H1 (cell line): ENCODE measurements at regions not wholly inside any gene's neighbourhood (a gene's known extent, or its start where the extent isn't known, plus 50 kb on each side); places are given as distances from the start of the nearest gene placed in this dataset.

Experiments used
- CTCF ChIA-PET: fragments of 300-600 bp; sonication (Branson Sonifier 250); formaldehyde crosslinking; loops from one replicate; lab custom pipeline; 2021; ENCODE audit not compliant: partially characterized antibody; lab: Charles Lee
- POLR2A ChIA-PET: fragments of 300-600 bp; sonication (Branson Sonifier 250); formaldehyde crosslinking; loops from one replicate; lab custom pipeline; 2021; ENCODE audit warnings: inconsistent platforms; ENCODE audit not compliant: partially characterized antibody; lab: Charles Lee
- DNase-seq, 2 experiments: peaks; one replicate each; pipeline versions ENCODE4 v3.0.0 to v3.0.0-alpha.2; 2010 to 2022; ENCODE audit warnings: low spot score in 2 of 2, low read depth in 1 of 2, mixed read lengths in 1 of 2
- FAIRE-seq: peaks from 2 replicates; lab custom pipeline; 2011; peaks lifted over from hg19 to GRCh38; lab: Jason Lieb, UNC
- H2AFZ ChIP-seq: 2 replicates; pipeline ENCODE4 v1.8.1; 2012; ENCODE audit warnings: low read length, inconsistent platforms
- H2AK5ac ChIP-seq: 2 replicates; pipeline ENCODE4 v1.6.1; 2013; ENCODE audit warnings: low read depth, low read length
- H2BK120ac ChIP-seq: replicated peaks from 2 replicates; pipeline ENCODE3; 2013; ENCODE audit warnings: low read depth, low read length, inconsistent platforms
- H2BK12ac ChIP-seq: 2 replicates; pipeline ENCODE4 v1.6.1; 2013; ENCODE audit warnings: low read depth, low read length
- H2BK15ac ChIP-seq: 2 replicates; pipeline ENCODE4 v1.6.1; 2013; ENCODE audit warnings: low read length
- H2BK20ac ChIP-seq: 2 replicates; pipeline ENCODE4 v1.6.1; 2013; ENCODE audit warnings: low read length
- H2BK5ac ChIP-seq: 2 replicates; pipeline ENCODE4 v1.6.1; 2013; ENCODE audit warnings: low read depth, low read length
- H3K14ac ChIP-seq: 2 replicates; pipeline ENCODE4 v1.6.1; 2013; ENCODE audit warnings: inconsistent platforms; ENCODE audit not compliant: insufficient read length
- H3K18ac ChIP-seq: 2 replicates; pipeline ENCODE4 v1.6.1; 2013; ENCODE audit warnings: low read length; ENCODE audit errors: extremely low read depth
- H3K23ac ChIP-seq: 2 replicates; pipeline ENCODE4 v1.6.1; 2013; ENCODE audit warnings: inconsistent platforms; ENCODE audit not compliant: insufficient read length
- H3K23me2 ChIP-seq: 2 replicates; pipeline ENCODE4 v1.6.1; 2013; ENCODE audit warnings: low read depth, low read length
- H3K27ac ChIP-seq: 2 replicates; pipeline ENCODE4 v1.6.1; 2011; ENCODE audit warnings: low read depth, low read length, inconsistent platforms
- H3K27me3 ChIP-seq, 4 experiments: replicated peaks in 1 of 4; 1 replicate in 1 of 4; 2 replicates in 3 of 4; pipeline versions ENCODE4 v1.6.1 to v1.8.1; 2011 to 2013; ENCODE audit warnings: low read length in 3 of 4, mild to moderate bottlenecking in 3 of 4, inconsistent platforms in 2 of 4, mixed read lengths in 2 of 4, moderate library complexity in 1 of 4; ENCODE audit not compliant: control insufficient read depth in 3 of 4, insufficient read depth in 3 of 4; ENCODE audit errors: extremely low read depth in 1 of 4
- H3K36me3 ChIP-seq, 4 experiments: 2 replicates each; pipeline versions ENCODE4 v1.6.1 to v1.8.1; 2011 to 2013; ENCODE audit warnings: mild to moderate bottlenecking in 4 of 4, low read length in 3 of 4, moderate library complexity in 2 of 4, control low read depth in 1 of 4, inconsistent platforms in 1 of 4; ENCODE audit not compliant: insufficient read depth in 4 of 4, control insufficient read depth in 2 of 4
- H3K4ac ChIP-seq: replicated peaks from 2 replicates; pipeline ENCODE3; 2013; ENCODE audit warnings: low read length, low read depth, mixed read lengths, inconsistent platforms; ENCODE audit not compliant: insufficient read length
- H3K4me1 ChIP-seq, 4 experiments: replicated peaks in 1 of 4; 1 replicate in 1 of 4; 2 replicates in 3 of 4; pipeline versions ENCODE4 v1.6.1 to v1.8.1; 2011 to 2013; ENCODE audit warnings: low read length in 3 of 4, inconsistent platforms in 2 of 4, mixed read lengths in 1 of 4; ENCODE audit not compliant: insufficient read depth in 4 of 4, control insufficient read depth in 3 of 4
- H3K4me2 ChIP-seq, 2 experiments: 2 replicates each; pipeline versions ENCODE4 v1.6.1 to v1.8.1; 2011 to 2013; ENCODE audit warnings: low read depth in 2 of 2, low read length in 2 of 2, control low read depth in 1 of 2, inconsistent platforms in 1 of 2, mild to moderate bottlenecking in 1 of 2; ENCODE audit not compliant: insufficient read depth in 1 of 2
- H3K4me3 ChIP-seq, 4 experiments: fragments of 200-600, 300-600 bp in 1 of 4; sonication (generic), shearing (Covaris generic), sonication (Bioruptor Twin) in 1 of 4; 2 replicates each; pipeline versions ENCODE4 v1.5.1 to v1.8.1; 2011 to 2016; ENCODE audit warnings: low read length in 4 of 4, low read depth in 3 of 4, control low read depth in 2 of 4, inconsistent platforms in 2 of 4, mild to moderate bottlenecking in 2 of 4, mixed read lengths in 1 of 4, moderate library complexity in 1 of 4; ENCODE audit not compliant: insufficient read depth in 2 of 4; ENCODE audit errors: extremely low read depth in 1 of 4
- H3K56ac ChIP-seq: replicated peaks from 2 replicates; pipeline ENCODE3; 2013; ENCODE audit warnings: low read depth, mild to moderate bottlenecking, mixed read lengths, low read length, inconsistent platforms; ENCODE audit not compliant: insufficient read length
- H3K79me1 ChIP-seq: 2 replicates; pipeline ENCODE4 v1.6.1; 2013; ENCODE audit warnings: low read depth, low read length, control low read depth
- H3K79me2 ChIP-seq, 2 experiments: 2 replicates each; pipeline versions ENCODE4 v1.6.1 to v1.8.1; 2012 to 2013; ENCODE audit warnings: low read length in 2 of 2, mild to moderate bottlenecking in 2 of 2, inconsistent platforms in 1 of 2; ENCODE audit not compliant: insufficient read depth in 2 of 2, control insufficient read depth in 1 of 2
- H3K9ac ChIP-seq, 4 experiments: replicated peaks in 1 of 4; 1 replicate in 1 of 4; 2 replicates in 3 of 4; pipeline versions ENCODE4 v1.6.1 to v1.8.1; 2011 to 2013; ENCODE audit warnings: low read depth in 3 of 4, low read length in 3 of 4, control low read depth in 2 of 4, mild to moderate bottlenecking in 2 of 4, moderate library complexity in 2 of 4, inconsistent platforms in 1 of 4; ENCODE audit errors: extremely low read depth in 1 of 4
- H3K9me3 ChIP-seq, 2 experiments: 2 replicates each; pipeline versions ENCODE4 v1.6.1 to v1.8.1; 2012 to 2013; ENCODE audit warnings: mild to moderate bottlenecking in 2 of 2, moderate library complexity in 2 of 2, control low read depth in 1 of 2, inconsistent platforms in 1 of 2, low read depth in 1 of 2, low read length in 1 of 2, mixed read lengths in 1 of 2; ENCODE audit not compliant: insufficient read depth in 2 of 2
- H4K20me1 ChIP-seq, 2 experiments: replicated peaks in 1 of 2; 2 replicates each; pipeline versions ENCODE3 to v1.8.1; 2011 to 2013; ENCODE audit warnings: inconsistent platforms in 2 of 2, low read length in 2 of 2, mild to moderate bottlenecking in 1 of 2; ENCODE audit not compliant: insufficient read depth in 2 of 2, control insufficient read depth in 1 of 2
- H4K5ac ChIP-seq: 2 replicates; pipeline ENCODE4 v1.6.1; 2013; ENCODE audit warnings: low read length, low read depth, mixed read lengths, inconsistent platforms; ENCODE audit not compliant: insufficient read length
- H4K8ac ChIP-seq: 2 replicates; pipeline ENCODE4 v1.8.0; 2013; ENCODE audit warnings: mild to moderate bottlenecking, moderate library complexity, low read length, inconsistent platforms; ENCODE audit not compliant: insufficient read depth; ENCODE audit errors: extremely low read depth
- H4K91ac ChIP-seq: replicated peaks from 2 replicates; pipeline ENCODE3; 2013; ENCODE audit warnings: low read length, mixed read lengths, inconsistent platforms; ENCODE audit not compliant: insufficient read length
- CREB1 ChIP-seq: IDR thresholded peaks from 2 replicates; pipeline ENCODE4 v1.6.1; 2012; ENCODE audit warnings: inconsistent platforms
- FOSL1 ChIP-seq: IDR thresholded peaks from 2 replicates; pipeline ENCODE4 v1.6.1; 2011; ENCODE audit warnings: mild to moderate bottlenecking, low read depth, low read length, moderate library complexity; ENCODE audit not compliant: insufficient read depth
- KDM1A ChIP-seq: fragments of 200-600, 300-600 bp; sonication (generic); IDR thresholded peaks from 2 replicates; pipeline ENCODE4 v1.7.1; 2016; ENCODE audit warnings: mild to moderate bottlenecking, low read length, borderline replicate concordance
- RBBP5 ChIP-seq: IDR thresholded peaks from 2 replicates; pipeline ENCODE4 v1.7.1; 2012; ENCODE audit warnings: low read depth, mild to moderate bottlenecking, inconsistent platforms, low read length, moderate library complexity, borderline replicate concordance
- RNF2 ChIP-seq: fragments of 200-900, 300-1000 bp; sonication (generic); IDR thresholded peaks from 2 replicates; pipeline ENCODE4 v1.7.1; 2016; ENCODE audit warnings: borderline replicate concordance, low read depth, mild to moderate bottlenecking, antibody characterized with exemption, low read length; ENCODE audit not compliant: poor library complexity, severe bottlenecking; ENCODE audit errors: missing control alignments
- TEAD4 ChIP-seq: IDR thresholded peaks from 2 replicates; pipeline ENCODE4 v1.6.1; 2012; ENCODE audit warnings: low read depth, low read length, inconsistent platforms, mixed read lengths
- WGBS, 2 experiments: shearing (Covaris generic) in 1 of 2; methylation state at CpG; one replicate each; pipeline versions ENCODE4 v1.1.6 to v1.1.7; 2013 to 2015; ENCODE audit warnings: low lambda C conversion rate in 2 of 2, mixed read lengths in 2 of 2, inconsistent platforms in 1 of 2, low coverage in 1 of 2, missing lambda C conversion rate in 1 of 2; ENCODE audit not compliant: insufficient replicate concordance in 2 of 2, insufficient coverage in 1 of 2, insufficient read length in 1 of 2; ENCODE audit errors: extremely low coverage in 1 of 2, missing lambda C conversion rate in 1 of 2; 5-methylcytosine and 5-hydroxymethylcytosine counted together

DNA sequence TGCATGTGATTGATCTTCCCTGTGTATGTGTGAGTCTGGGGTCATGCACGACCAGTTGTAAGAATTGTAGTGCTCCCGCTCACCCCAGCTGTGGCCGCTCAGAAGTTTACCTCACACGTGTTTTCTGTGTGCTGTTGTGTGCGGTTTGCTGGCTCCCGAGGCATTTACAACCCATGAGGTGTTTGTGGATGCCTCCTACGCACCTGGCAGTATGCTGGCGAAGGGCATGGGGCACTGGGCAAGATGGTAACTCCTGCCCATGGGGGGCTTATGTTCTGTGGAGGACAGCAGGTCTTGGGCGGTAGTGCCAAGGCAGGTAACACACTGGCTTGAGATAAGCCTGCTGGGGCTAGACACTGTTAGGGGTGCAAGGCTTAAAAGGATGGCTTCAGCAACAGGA lies 102.6 kb upstream of the HS6ST1 start:
- Histone ChIP-seq H2BK120ac (no peak overlapping the region), H2BK20ac (no peak overlapping the region), H3K79me1 (no peaks in the 10 kb centered on the region), H4K5ac (no peak overlapping the region), H3K18ac (no peak overlapping the region), H4K8ac (no peak overlapping the region), H2AFZ (no peak overlapping the region), H3K36me3 (no peaks in the 10 kb centered on the region), H3K9me3 (peaks cover 2 to 3% of the 10 kb centered on the region in 2 experiments; a peak in 1 of 4 replicates), H3K79me2 (no peaks in the 10 kb centered on the region), H3K27me3 (no peaks in the 10 kb centered on the region), H3K4me1 (peaks cover 0 to 3% (median under 1%) of the 10 kb centered on the region in 4 experiments; a peak in 2 of 7 replicates), H3K4ac (no peak overlapping the region), H2BK12ac (no peak overlapping the region), H3K4me2 (no peak overlapping the region), H2BK5ac (no peak overlapping the region), H4K91ac (no peak overlapping the region), H2AK5ac (no peak overlapping the region), H3K23ac (no peak overlapping the region), H4K20me1 (no peaks in the 10 kb centered on the region), H3K9ac (no peak overlapping the region), H2BK15ac (no peak overlapping the region), H3K4me3 (no peak overlapping the region), H3K23me2 (no peaks in the 10 kb centered on the region), H3K56ac (no peak overlapping the region), H3K14ac (no peak overlapping the region), H3K27ac (no peak overlapping the region)
- WGBS, 2 experiments: 95% methylated on average over 9 of the region's 9 CpGs; no CpG with 5 or more reads in 1 of the 2 experiments
- DNase-seq: no peak
- POLR2A ChIA-PET: no interaction called here
- no peak for FAIRE-seq
- CTCF ChIA-PET: interaction anchor here (0.7 to 1.6 kb wide), 3 partner anchors 24 to 100 kb away, joined by 3 to 5 read pairs (median 3); no protein-coding TSS in a partner anchor
- TF ChIP-seq CREB1 (no peak), RBBP5 (no peak), KDM1A (no peak), RNF2 (no peak), FOSL1 (no peak), TEAD4 (no peak)
